ENCODE measurements at regions not wholly inside any gene's neighbourhood (a gene's known extent, or its start where the extent isn't known, plus 50 kb on each side); places are given as distances from the start of the nearest gene placed in this dataset.

DNA sequence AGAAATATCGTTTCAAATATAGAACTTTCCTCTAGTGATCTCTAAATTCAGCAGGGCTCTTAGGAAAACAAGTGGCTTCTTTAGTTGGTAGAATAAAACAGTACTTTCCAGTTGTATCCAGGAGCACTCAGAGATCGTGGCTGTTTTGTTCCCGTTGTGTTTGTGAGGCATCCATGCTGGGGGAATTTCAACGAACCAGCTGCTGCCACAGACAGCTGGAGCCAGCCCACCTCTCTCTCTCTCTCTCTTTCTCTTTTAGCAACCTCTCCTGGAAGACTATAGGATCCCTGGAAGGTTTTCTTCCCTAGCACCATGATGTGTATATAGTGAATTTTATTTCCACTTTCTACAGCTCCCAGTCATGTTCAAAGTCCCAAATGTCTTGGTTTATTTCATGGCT lies 1116.0 kb upstream of the SEMA6A start:
- H3K18ac ChIP-seq (ENCODE audit: low read length): no peak overlapping the region
- H2BK15ac ChIP-seq (ENCODE audit: low read length): no peak overlapping the region
- H3K79me1 ChIP-seq (ENCODE audit: low read depth, low read length): no peaks in the 10 kb centered on the region
- no peak overlapping the region for H3K9ac ChIP-seq (ENCODE audit: low read depth, low read length, poor library complexity)
- H3K4me1 ChIP-seq (ENCODE audit: control insufficient read depth in 2 of 2, insufficient read depth in 1 of 2, low read depth in 1 of 2, low read length in 2 of 2): no peaks in the 10 kb centered on the region
- WGBS, 2 donors (ENCODE audit: extremely low coverage in 2 of 2, insufficient read length in 2 of 2, insufficient replicate concordance in 1 of 2): no CpG with 5 or more reads among the region's 4 CpGs
- no peaks in the 10 kb centered on the region for H3K27me3 ChIP-seq (ENCODE audit: control insufficient read depth in 3 of 3, insufficient read depth in 3 of 3, low read depth in 1 of 3, low read length in 3 of 3)
- no peak overlapping the region for H2BK120ac ChIP-seq (ENCODE audit: low read depth, low read length)
- DNase-seq (ENCODE audit: low spot score): no peak
- H3K27ac ChIP-seq (replicated peaks; ENCODE audit: low read length): no peak overlapping the region
- no peak overlapping the region for H3K14ac ChIP-seq (ENCODE audit: low read length)
- H3K23ac ChIP-seq (ENCODE audit: low read depth, low read length, poor library complexity): no peak overlapping the region
- no peak overlapping the region for H2BK12ac ChIP-seq (ENCODE audit: low read length)
- H4K8ac ChIP-seq (ENCODE audit: low read depth, low read length): no peak overlapping the region
- no peak overlapping the region for H3K4ac ChIP-seq (ENCODE audit: low read length)
- H4K91ac ChIP-seq (ENCODE audit: low read depth, low read length, poor library complexity): no peak overlapping the region
- H3K4me2 ChIP-seq (ENCODE audit: insufficient read depth, low read length, poor library complexity, severe bottlenecking): no peak overlapping the region
- no peak overlapping the region for H2AK5ac ChIP-seq (ENCODE audit: low read depth, low read length)
- no peaks in the 10 kb centered on the region for H3K9me3 ChIP-seq (replicated peaks in 1 of 2; ENCODE audit: control insufficient read depth in 2 of 2, insufficient read depth in 1 of 2, low read depth in 1 of 2, low read length in 2 of 2)
- no peaks in the 10 kb centered on the region for H3K36me3 ChIP-seq (replicated peaks in 1 of 2; ENCODE audit: control insufficient read depth in 2 of 2, insufficient read depth in 2 of 2, low read length in 2 of 2)
- peak overlapping the region; percentile 79 for H2AFZ ChIP-seq (ENCODE audit: low read length)
- H3K4me3 ChIP-seq (ENCODE audit: low read length in 2 of 2): no peak overlapping the region
- H2BK5ac ChIP-seq (ENCODE audit: low read length): no peak overlapping the region

DNA sequence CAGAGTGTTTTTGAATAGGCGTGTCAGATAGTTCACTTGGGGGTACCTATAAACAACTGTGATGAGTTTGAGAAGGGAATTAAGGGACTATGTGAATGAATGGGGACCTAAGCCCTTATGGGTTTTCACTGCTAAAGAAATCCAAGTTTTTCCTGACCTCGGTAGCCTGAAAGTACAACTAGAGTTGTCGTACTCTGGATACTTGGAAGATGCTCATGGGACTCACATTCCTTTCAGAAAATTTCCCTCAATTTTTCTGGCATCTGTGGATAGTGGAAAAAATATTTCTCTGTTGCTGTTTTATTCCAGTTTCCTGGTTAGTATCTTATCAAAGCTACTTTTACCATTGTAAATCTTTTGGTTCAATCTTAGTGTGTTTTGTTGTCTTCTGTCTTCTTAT lies 1112.3 kb upstream of the SEMA6A start:
- Histone ChIP-seq H2BK15ac (ENCODE audit: low read length) (no peak overlapping the region), H3K9ac (ENCODE audit: low read depth, low read length, poor library complexity) (no peak overlapping the region), H3K18ac (ENCODE audit: low read length) (no peak overlapping the region), H3K9me3 (replicated peaks in 1 of 2; ENCODE audit: control insufficient read depth in 2 of 2, insufficient read depth in 1 of 2, low read depth in 1 of 2, low read length in 2 of 2) (no peaks in the 10 kb centered on the region), H4K91ac (ENCODE audit: low read depth, low read length, poor library complexity) (no peak overlapping the region), H2AFZ (ENCODE audit: low read length) (no peak overlapping the region), H3K27ac (replicated peaks; ENCODE audit: low read length) (no peak overlapping the region), H3K79me1 (ENCODE audit: low read depth, low read length) (no peaks in the 10 kb centered on the region), H4K8ac (ENCODE audit: low read depth, low read length) (no peak overlapping the region), H2BK5ac (ENCODE audit: low read length) (no peak overlapping the region), H2AK5ac (ENCODE audit: low read depth, low read length) (no peak overlapping the region), H3K4me2 (ENCODE audit: insufficient read depth, low read length, poor library complexity, severe bottlenecking) (no peak overlapping the region), H2BK120ac (ENCODE audit: low read depth, low read length) (no peak overlapping the region), H3K27me3 (ENCODE audit: control insufficient read depth in 3 of 3, insufficient read depth in 3 of 3, low read depth in 1 of 3, low read length in 3 of 3) (no peaks in the 10 kb centered on the region), H3K14ac (ENCODE audit: low read length) (no peak overlapping the region), H3K4ac (ENCODE audit: low read length) (no peak overlapping the region), H3K4me1 (ENCODE audit: control insufficient read depth in 2 of 2, insufficient read depth in 1 of 2, low read depth in 1 of 2, low read length in 2 of 2) (peaks cover 0 to 3% of the 10 kb centered on the region in 2 donors), H3K36me3 (replicated peaks in 1 of 2; ENCODE audit: control insufficient read depth in 2 of 2, insufficient read depth in 2 of 2, low read length in 2 of 2) (no peaks in the 10 kb centered on the region), H3K4me3 (ENCODE audit: low read length in 2 of 2) (no peak overlapping the region), H2BK12ac (ENCODE audit: low read length) (no peak overlapping the region), H3K23ac (ENCODE audit: low read depth, low read length, poor library complexity) (no peak overlapping the region)
- DNase-seq (ENCODE audit: low spot score): no peak
- WGBS, 2 donors (ENCODE audit: extremely low coverage in 2 of 2, insufficient read length in 2 of 2, insufficient replicate concordance in 1 of 2): no CpG with 5 or more reads among the region's 3 CpGs

DNA sequence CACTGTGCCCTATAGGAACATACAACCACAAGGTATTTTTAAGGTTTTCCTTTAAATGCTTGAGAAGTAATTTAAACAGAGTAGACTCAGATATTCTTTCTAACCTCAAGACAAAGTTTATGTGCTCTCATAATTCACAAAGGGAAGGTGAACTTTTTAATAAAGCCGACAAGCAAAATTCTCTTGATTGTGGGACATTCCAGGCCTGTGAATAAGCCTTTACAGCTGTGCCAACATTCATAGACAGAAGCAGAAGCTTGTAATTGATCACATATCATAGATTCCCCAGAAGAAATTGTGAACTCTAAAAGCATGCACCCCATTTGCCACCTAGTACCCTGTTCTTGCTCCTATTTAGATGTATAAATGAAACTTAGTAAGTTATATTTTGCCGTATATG lies 1107.8 kb upstream of the SEMA6A start:
- no CpG with 5 or more reads among the region's 2 CpGs for WGBS, 2 donors (ENCODE audit: extremely low coverage in 2 of 2, insufficient read length in 2 of 2, insufficient replicate concordance in 1 of 2)
- no peak overlapping the region for H2AFZ ChIP-seq (ENCODE audit: low read length)

DNA sequence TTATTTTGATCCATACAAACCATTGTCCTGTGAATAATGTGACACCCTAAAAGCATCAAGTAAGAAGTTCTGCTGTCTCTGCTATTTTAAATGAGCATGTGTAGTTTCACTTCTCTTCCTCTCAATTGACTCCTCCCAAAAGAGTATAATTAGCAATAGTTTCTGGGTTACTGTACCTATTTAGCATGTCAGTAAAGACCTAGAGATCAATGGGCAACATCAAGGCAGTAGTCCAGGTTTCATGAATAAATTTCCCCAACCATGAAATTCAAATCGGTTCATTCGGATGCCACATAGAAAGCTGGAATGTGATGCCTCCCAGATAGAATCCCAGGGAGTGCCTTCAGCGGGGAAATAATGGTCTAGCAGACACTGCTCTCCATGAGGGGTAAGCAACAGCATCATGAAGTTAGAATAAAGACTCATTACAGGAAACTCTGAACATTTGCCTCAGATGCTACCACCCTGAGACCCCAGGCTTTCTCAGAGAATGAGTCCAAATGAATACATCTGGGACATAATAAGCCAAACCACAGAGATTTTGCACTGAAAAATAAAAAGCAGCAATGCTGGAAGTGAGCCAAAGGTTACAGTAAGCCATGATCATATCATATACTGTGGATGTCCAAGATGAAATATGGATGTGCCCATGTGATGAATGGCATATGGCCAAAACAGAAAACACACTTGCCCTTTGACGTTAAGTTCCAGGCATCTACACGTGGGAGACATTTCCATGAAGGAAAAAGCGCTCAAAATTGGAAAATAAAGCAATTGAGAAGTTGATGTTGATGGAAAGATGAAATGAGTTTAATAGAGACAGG lies 1107.0 kb upstream of the SEMA6A start:
- no peak for DNase-seq (ENCODE audit: low spot score)
- no CpG with 5 or more reads among the region's 6 CpGs for WGBS, 2 donors (ENCODE audit: extremely low coverage in 2 of 2, insufficient read length in 2 of 2, insufficient replicate concordance in 1 of 2)

More for the DNA sequence above, 1107.8 kb upstream of the SEMA6A start:
- no peak overlapping the region for H3K27ac ChIP-seq (replicated peaks; ENCODE audit: low read length)
- H3K9me3 ChIP-seq (replicated peaks in 1 of 2; ENCODE audit: control insufficient read depth in 2 of 2, insufficient read depth in 1 of 2, low read depth in 1 of 2, low read length in 2 of 2): no peaks in the 10 kb centered on the region
- no peak overlapping the region for H2AK5ac ChIP-seq (ENCODE audit: low read depth, low read length)
- H3K79me1 ChIP-seq (ENCODE audit: low read depth, low read length): no peaks in the 10 kb centered on the region
- H3K23ac ChIP-seq (ENCODE audit: low read depth, low read length, poor library complexity): no peak overlapping the region
- H2BK15ac ChIP-seq (ENCODE audit: low read length): no peak overlapping the region
- no peak overlapping the region for H3K4me3 ChIP-seq (ENCODE audit: low read length in 2 of 2)
- H3K4ac ChIP-seq (ENCODE audit: low read length): no peak overlapping the region
- H3K14ac ChIP-seq (ENCODE audit: low read length): no peak overlapping the region
- no peak for DNase-seq (ENCODE audit: low spot score)
- no peak overlapping the region for H2BK12ac ChIP-seq (ENCODE audit: low read length)
- no peak overlapping the region for H4K91ac ChIP-seq (ENCODE audit: low read depth, low read length, poor library complexity)
- peaks cover 0 to 6% of the 10 kb centered on the region in 2 donors for H3K4me1 ChIP-seq (ENCODE audit: control insufficient read depth in 2 of 2, insufficient read depth in 1 of 2, low read depth in 1 of 2, low read length in 2 of 2)
- H3K36me3 ChIP-seq (replicated peaks in 1 of 2; ENCODE audit: control insufficient read depth in 2 of 2, insufficient read depth in 2 of 2, low read length in 2 of 2): no peaks in the 10 kb centered on the region
- no peak overlapping the region for H3K4me2 ChIP-seq (ENCODE audit: insufficient read depth, low read length, poor library complexity, severe bottlenecking)
- no peak overlapping the region for H4K8ac ChIP-seq (ENCODE audit: low read depth, low read length)
- H2BK5ac ChIP-seq (ENCODE audit: low read length): no peak overlapping the region
- no peak overlapping the region for H2BK120ac ChIP-seq (ENCODE audit: low read depth, low read length)
- H3K9ac ChIP-seq (ENCODE audit: low read depth, low read length, poor library complexity): no peak overlapping the region
- H3K27me3 ChIP-seq (ENCODE audit: control insufficient read depth in 3 of 3, insufficient read depth in 3 of 3, low read depth in 1 of 3, low read length in 3 of 3): no peaks in the 10 kb centered on the region
- no peak overlapping the region for H3K18ac ChIP-seq (ENCODE audit: low read length)

More for the DNA sequence above, 1107.0 kb upstream of the SEMA6A start:
- no peak overlapping the region for H3K27ac ChIP-seq (replicated peaks; ENCODE audit: low read length)
- no peak overlapping the region for H2BK12ac ChIP-seq (ENCODE audit: low read length)
- H3K4me2 ChIP-seq (ENCODE audit: insufficient read depth, low read length, poor library complexity, severe bottlenecking): no peak overlapping the region
- no peak overlapping the region for H4K91ac ChIP-seq (ENCODE audit: low read depth, low read length, poor library complexity)
- H3K4me1 ChIP-seq (ENCODE audit: control insufficient read depth in 2 of 2, insufficient read depth in 1 of 2, low read depth in 1 of 2, low read length in 2 of 2): peaks cover 0 to 6% of the 10 kb centered on the region in 2 donors
- no peak overlapping the region for H3K14ac ChIP-seq (ENCODE audit: low read length)
- no peak overlapping the region for H2AK5ac ChIP-seq (ENCODE audit: low read depth, low read length)
- no peak overlapping the region for H2BK5ac ChIP-seq (ENCODE audit: low read length)
- H2BK120ac ChIP-seq (ENCODE audit: low read depth, low read length): no peak overlapping the region
- H3K9me3 ChIP-seq (replicated peaks in 1 of 2; ENCODE audit: control insufficient read depth in 2 of 2, insufficient read depth in 1 of 2, low read depth in 1 of 2, low read length in 2 of 2): no peaks in the 10 kb centered on the region
- H3K23ac ChIP-seq (ENCODE audit: low read depth, low read length, poor library complexity): no peak overlapping the region
- H2BK15ac ChIP-seq (ENCODE audit: low read length): no peak overlapping the region
- H3K4me3 ChIP-seq (ENCODE audit: low read length in 2 of 2): no peak overlapping the region
- H4K8ac ChIP-seq (ENCODE audit: low read depth, low read length): no peak overlapping the region
- no peak overlapping the region for H2AFZ ChIP-seq (ENCODE audit: low read length)
- no peak overlapping the region for H3K4ac ChIP-seq (ENCODE audit: low read length)
- H3K79me1 ChIP-seq (ENCODE audit: low read depth, low read length): no peaks in the 10 kb centered on the region
- no peaks in the 10 kb centered on the region for H3K36me3 ChIP-seq (replicated peaks in 1 of 2; ENCODE audit: control insufficient read depth in 2 of 2, insufficient read depth in 2 of 2, low read length in 2 of 2)
- no peak overlapping the region for H3K9ac ChIP-seq (ENCODE audit: low read depth, low read length, poor library complexity)
- H3K18ac ChIP-seq (ENCODE audit: low read length): no peak overlapping the region
- no peaks in the 10 kb centered on the region for H3K27me3 ChIP-seq (ENCODE audit: control insufficient read depth in 3 of 3, insufficient read depth in 3 of 3, low read depth in 1 of 3, low read length in 3 of 3)

Measured in neuronal stem cell (in vitro differentiated cells).